Memory B cell (primary cell): ENCODE measurements at regions not wholly inside any gene's neighbourhood (a gene's known extent, or its start where the extent isn't known, plus 50 kb on each side); places are given as distances from the start of the nearest gene placed in this dataset.

Experiments used
- ATAC-seq: fragments of 150-1000 bp; cut with Tn5 transposase; 2 replicates; pipeline ENCODE4 v1.10.0; 2021; ENCODE audit warnings: low read depth, mild to moderate bottlenecking, moderate library complexity
- DNase-seq, 2 donors: peaks; one replicate each; pipeline ENCODE4 v3.0.0; 2022; ENCODE audit warnings: low spot score in 2 of 2
- H3K27ac Mint-ChIP-seq: one replicate; pipeline ENCODE4 v1.8.0; 2022; ENCODE audit warnings: mild to moderate bottlenecking, moderate library complexity, mixed read lengths
- H3K27me3 Mint-ChIP-seq: one replicate; pipeline ENCODE4 v1.8.0; 2022; ENCODE audit warnings: mixed read lengths
- H3K36me3 Mint-ChIP-seq: one replicate; pipeline ENCODE4 v1.8.0; 2022; ENCODE audit warnings: mild to moderate bottlenecking, mixed read lengths
- H3K4me1 Mint-ChIP-seq: one replicate; pipeline ENCODE4 v1.8.0; 2022; ENCODE audit warnings: mixed read lengths
- H3K4me3 Mint-ChIP-seq: one replicate; pipeline ENCODE4 v1.8.0; 2022; ENCODE audit warnings: mild to moderate bottlenecking, moderate library complexity, mixed read lengths
- H3K9me3 Mint-ChIP-seq: one replicate; pipeline ENCODE4 v1.8.0; 2022; ENCODE audit warnings: mixed read lengths

DNA sequence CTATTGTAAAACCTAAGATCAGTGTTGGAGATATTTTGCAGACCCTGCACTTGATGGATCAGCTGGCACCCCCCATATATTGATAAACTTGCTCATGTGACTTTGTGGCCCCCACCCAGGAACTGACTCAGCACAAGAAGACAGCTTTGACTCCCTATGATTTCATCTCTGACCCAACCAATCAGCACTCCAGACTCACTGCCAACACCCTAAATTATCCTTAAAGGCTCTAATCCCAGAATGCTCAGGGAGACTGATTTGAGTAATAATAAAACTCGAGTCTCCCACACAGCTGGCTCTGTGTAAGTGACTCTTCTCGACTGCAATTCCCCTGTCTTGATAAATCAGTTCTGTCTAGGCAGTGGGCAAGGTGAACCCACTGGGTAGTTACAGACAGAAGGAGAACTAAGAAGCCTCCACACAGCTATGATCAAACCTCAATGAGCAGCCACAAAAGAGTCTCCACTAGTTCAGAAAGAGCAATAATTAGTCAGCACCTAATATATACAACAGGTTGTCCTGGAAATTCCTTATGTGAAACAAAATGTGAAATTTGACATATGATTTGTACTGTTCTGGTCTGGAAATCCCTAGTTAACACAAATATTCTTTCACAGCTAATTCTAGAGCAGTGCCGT is 52.2 kb downstream of the ACTL7B start:
- no peaks in the 10 kb centered on the region for H3K36me3 Mint-ChIP-seq
- DNase-seq = no peak
- H3K9me3 Mint-ChIP-seq = no peaks in the 10 kb centered on the region
- no peaks in the 10 kb centered on the region for H3K4me1 Mint-ChIP-seq
- peaks cover 5% of the 10 kb centered on the region for H3K27me3 Mint-ChIP-seq
- no peak overlapping the region for H3K4me3 Mint-ChIP-seq
- ATAC-seq = no peak
- no peak overlapping the region for H3K27ac Mint-ChIP-seq

GRCh38 chr9:108802967-108803366 is 52.8 kb downstream of the ACTL7B start:
- DNase-seq (no peak), ATAC-seq (no peak)
- no peak overlapping the region for H3K27ac Mint-ChIP-seq
- H3K4me3 Mint-ChIP-seq = no peak overlapping the region
- H3K36me3 Mint-ChIP-seq = no peaks in the 10 kb centered on the region
- H3K27me3 Mint-ChIP-seq = peaks cover 5% of the 10 kb centered on the region
- no peaks in the 10 kb centered on the region for H3K4me1 Mint-ChIP-seq
- H3K9me3 Mint-ChIP-seq = no peaks in the 10 kb centered on the region

DNA sequence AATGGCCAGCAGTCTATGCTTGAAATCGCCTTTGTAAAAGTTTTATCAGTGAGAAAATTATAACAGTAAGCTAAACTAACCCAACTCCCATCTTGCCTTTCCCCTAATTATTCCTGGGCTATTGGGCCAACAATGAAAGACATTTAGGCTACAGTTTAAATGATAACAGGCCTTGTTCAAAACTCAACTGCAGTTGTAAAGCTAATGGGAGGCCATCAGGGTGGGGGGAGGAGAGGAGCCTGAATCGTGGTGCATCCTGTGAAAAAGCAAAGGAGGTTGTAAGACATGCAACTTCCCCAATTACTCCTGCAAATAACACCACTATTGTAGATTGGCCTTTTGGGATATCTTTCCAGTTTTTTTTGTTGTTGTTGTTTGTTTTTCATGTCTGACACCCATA is 53.8 kb downstream of the ACTL7B start:
- no peak for ATAC-seq

DNA sequence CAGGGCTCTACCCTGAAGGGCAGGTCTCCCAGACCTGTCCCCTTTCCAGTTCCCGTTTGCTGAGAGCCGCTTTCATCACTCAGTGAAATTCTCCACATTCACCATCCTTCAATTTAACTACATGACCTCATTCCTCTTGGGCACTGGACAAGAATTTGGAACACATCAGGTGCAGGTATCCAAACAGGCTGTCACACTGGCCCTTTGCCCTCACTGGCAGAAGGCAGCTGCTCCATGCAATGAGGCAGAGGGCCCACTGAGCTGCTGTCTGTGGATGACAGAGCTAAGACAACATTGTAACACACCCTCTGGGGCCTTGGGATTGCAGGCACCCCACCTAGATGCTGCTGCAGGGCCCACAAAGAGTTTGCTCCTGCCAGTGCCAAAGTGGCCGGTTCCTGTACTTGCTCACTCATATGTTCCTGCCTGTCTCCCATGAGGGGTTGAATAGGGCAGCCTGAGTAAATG is 55.1 kb downstream of the ACTL7B start:
- Mint-ChIP-seq H3K4me1 (no peaks in the 10 kb centered on the region), H3K27ac (no peak overlapping the region), H3K36me3 (no peaks in the 10 kb centered on the region), H3K9me3 (no peaks in the 10 kb centered on the region), H3K4me3 (no peak overlapping the region), H3K27me3 (no peaks in the 10 kb centered on the region)
- no peak for DNase-seq
- no peak for ATAC-seq

More for the DNA sequence above, 53.8 kb downstream of the ACTL7B start:
- no peak for DNase-seq
- peaks cover 5% of the 10 kb centered on the region for H3K27me3 Mint-ChIP-seq
- H3K27ac Mint-ChIP-seq = no peak overlapping the region
- H3K9me3 Mint-ChIP-seq = no peaks in the 10 kb centered on the region
- no peak overlapping the region for H3K4me3 Mint-ChIP-seq
- no peaks in the 10 kb centered on the region for H3K4me1 Mint-ChIP-seq
- H3K36me3 Mint-ChIP-seq = no peaks in the 10 kb centered on the region

GRCh38 chr9:108793573-108793972 is 62.2 kb downstream of the ACTL7B start:
- H3K4me3 Mint-ChIP-seq = no peak overlapping the region
- no peaks in the 10 kb centered on the region for H3K4me1 Mint-ChIP-seq
- peaks cover 7% of the 10 kb centered on the region for H3K9me3 Mint-ChIP-seq
- H3K27ac Mint-ChIP-seq = no peak overlapping the region
- H3K36me3 Mint-ChIP-seq = no peaks in the 10 kb centered on the region
- H3K27me3 Mint-ChIP-seq = peaks cover 4% of the 10 kb centered on the region
- ATAC-seq = no peak
- no peak for DNase-seq

- Mint-ChIP-seq H3K36me3 (no peaks in the 10 kb centered on the region), H3K4me1 (no peaks in the 10 kb centered on the region), H3K4me3 (no peak overlapping the region), H3K9me3 (peaks cover 5% of the 10 kb centered on the region), H3K27me3 (peaks cover 3% of the 10 kb centered on the region), H3K27ac (no peak overlapping the region)
- DNase-seq (no peak), ATAC-seq (no peak)
These were observed 66.0 kb downstream of the ACTL7B start for GRCh38 chr9:108789742-108790141.

GRCh38 chr9:108787690-108788048 is 68.1 kb downstream of the ACTL7B start:
- peaks cover 3% of the 10 kb centered on the region for H3K9me3 Mint-ChIP-seq
- no peaks in the 10 kb centered on the region for H3K36me3 Mint-ChIP-seq
- ATAC-seq (no peak), DNase-seq (no peak)
- peaks cover 6% of the 10 kb centered on the region for H3K27me3 Mint-ChIP-seq
- H3K4me1 Mint-ChIP-seq = peaks cover 4% of the 10 kb centered on the region
- H3K4me3 Mint-ChIP-seq = no peak overlapping the region
- no peak overlapping the region for H3K27ac Mint-ChIP-seq

- peaks cover 6% of the 10 kb centered on the region for H3K27me3 Mint-ChIP-seq
- ATAC-seq = no peak
- H3K27ac Mint-ChIP-seq = no peak overlapping the region
- peaks cover 3% of the 10 kb centered on the region for H3K9me3 Mint-ChIP-seq
- H3K36me3 Mint-ChIP-seq = no peaks in the 10 kb centered on the region
- no peak for DNase-seq
- H3K4me3 Mint-ChIP-seq = no peak overlapping the region
- H3K4me1 Mint-ChIP-seq = peaks cover 4% of the 10 kb centered on the region
These were observed 68.7 kb downstream of the ACTL7B start for GRCh38 chr9:108786901-108787689.

DNA sequence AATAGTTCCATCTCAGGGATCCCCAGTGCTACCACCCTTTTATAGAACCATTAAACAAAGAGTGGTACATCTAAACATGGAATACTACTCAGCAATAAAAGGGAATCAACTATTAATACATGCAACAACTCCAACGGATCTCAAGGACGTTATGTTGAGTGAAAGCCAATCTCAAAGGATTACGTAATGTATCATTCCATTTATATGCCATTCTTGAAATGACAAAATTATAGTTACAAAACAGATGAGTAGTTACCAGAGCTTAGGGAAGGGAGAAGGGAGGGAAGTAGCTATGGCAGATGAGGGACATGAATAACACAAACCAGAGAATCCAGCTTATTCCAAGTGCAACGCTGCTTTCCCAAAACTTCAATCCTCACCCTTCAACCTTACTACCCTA is 69.5 kb downstream of the ACTL7B start:
- no peak overlapping the region for H3K4me3 Mint-ChIP-seq
- peaks cover 4% of the 10 kb centered on the region for H3K4me1 Mint-ChIP-seq

DNA sequence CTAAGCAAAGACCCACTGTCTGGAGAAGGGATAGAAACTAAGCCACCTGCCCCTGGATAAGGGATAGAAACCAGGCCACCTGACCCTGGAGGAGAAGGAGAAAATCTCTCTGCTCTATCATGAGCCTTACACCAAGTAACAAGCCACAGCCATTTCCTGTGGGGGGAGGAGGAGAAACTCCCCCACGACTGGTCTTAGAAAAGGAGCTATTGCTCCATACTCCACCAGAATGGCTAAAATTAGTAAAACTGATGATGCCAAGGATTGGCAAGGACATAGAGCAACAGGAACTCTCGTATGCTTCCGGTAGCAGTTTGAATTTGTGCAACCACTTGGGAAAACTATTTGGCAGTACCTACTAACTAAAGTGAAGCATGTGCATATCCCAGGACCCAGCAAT is 70.8 kb downstream of the ACTL7B start:
- ATAC-seq = no peak
- Mint-ChIP-seq H3K27me3 (peaks cover 4% of the 10 kb centered on the region), H3K9me3 (peaks cover 2% of the 10 kb centered on the region), H3K36me3 (no peaks in the 10 kb centered on the region), H3K4me1 (peaks cover 4% of the 10 kb centered on the region), H3K27ac (no peak overlapping the region), H3K4me3 (no peak overlapping the region)
- no peak for DNase-seq

More for the DNA sequence above, 69.5 kb downstream of the ACTL7B start:
- ATAC-seq = no peak
- DNase-seq = no peak
- Mint-ChIP-seq H3K27ac (no peak overlapping the region), H3K9me3 (peaks cover 3% of the 10 kb centered on the region), H3K27me3 (peaks cover 6% of the 10 kb centered on the region), H3K36me3 (no peaks in the 10 kb centered on the region)

- H3K4me1 Mint-ChIP-seq = peaks cover 4% of the 10 kb centered on the region
- no peak for ATAC-seq
- H3K4me3 Mint-ChIP-seq = no peak overlapping the region
- no peaks in the 10 kb centered on the region for H3K36me3 Mint-ChIP-seq
- peaks cover 7% of the 10 kb centered on the region for H3K27me3 Mint-ChIP-seq
- H3K27ac Mint-ChIP-seq = no peak overlapping the region
- H3K9me3 Mint-ChIP-seq = no peaks in the 10 kb centered on the region
- DNase-seq = no peak
These were observed 71.9 kb downstream of the ACTL7B start for GRCh38 chr9:108783731-108784495.

- Mint-ChIP-seq H3K4me1 (peaks cover 4% of the 10 kb centered on the region), H3K27ac (no peak overlapping the region), H3K4me3 (no peak overlapping the region), H3K9me3 (no peaks in the 10 kb centered on the region), H3K27me3 (peaks cover 7% of the 10 kb centered on the region), H3K36me3 (no peaks in the 10 kb centered on the region)
- DNase-seq (no peak), ATAC-seq (no peak)
These were observed 72.5 kb downstream of the ACTL7B start for GRCh38 chr9:108783326-108783725.

- DNase-seq (no peak), ATAC-seq (no peak)
- Mint-ChIP-seq H3K4me1 (peaks cover 4% of the 10 kb centered on the region), H3K9me3 (no peaks in the 10 kb centered on the region), H3K36me3 (no peaks in the 10 kb centered on the region), H3K27me3 (peaks cover 13% of the 10 kb centered on the region), H3K4me3 (no peak overlapping the region), H3K27ac (no peak overlapping the region)
These were observed 74.6 kb downstream of the ACTL7B start for GRCh38 chr9:108780942-108781734.
